ENCODE measurements at regions not wholly inside any gene's neighbourhood (a gene's known extent, or its start where the extent isn't known, plus 50 kb on each side); places are given as distances from the start of the nearest gene placed in this dataset.

DNA sequence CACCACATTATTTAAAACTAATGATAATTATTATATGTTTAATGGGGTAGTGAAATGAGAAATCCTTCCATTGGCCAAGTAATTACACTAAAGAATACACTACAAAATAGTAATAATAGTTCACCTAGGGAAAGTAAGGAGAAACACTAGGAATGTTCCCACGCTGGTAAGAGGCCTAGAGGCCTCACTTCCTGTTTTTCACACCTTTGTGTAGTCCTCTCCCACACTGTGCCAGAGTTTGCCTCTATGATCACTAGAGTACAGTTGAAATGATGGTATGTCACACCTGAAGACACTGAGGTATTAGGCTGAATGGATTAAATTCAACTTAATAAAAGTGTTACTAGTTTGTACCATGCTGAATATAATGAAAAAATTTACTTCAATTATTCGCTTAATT is 1348.0 kb upstream of the ATXN8OS start:
- H3K4me3 ChIP-seq (ENCODE audit: low read length): no peak overlapping the region
- no peak overlapping the region for H3K4me2 ChIP-seq (ENCODE audit: low read length)
- H4K20me1 ChIP-seq (ENCODE audit: insufficient read depth, low read length): no peaks in the 10 kb centered on the region
- H3K9me3 ChIP-seq (ENCODE audit: insufficient read depth, low read length): no peaks in the 10 kb centered on the region
- no peaks in the 10 kb centered on the region for H3K4me1 ChIP-seq (ENCODE audit: low read length)
- H3K36me3 ChIP-seq (replicated peaks; ENCODE audit: low read depth, low read length): no peaks in the 10 kb centered on the region
- no peak overlapping the region for H3K9ac ChIP-seq (ENCODE audit: low read length)
- no peaks in the 10 kb centered on the region for H3K79me2 ChIP-seq (ENCODE audit: low read length)
- H2AFZ ChIP-seq (ENCODE audit: low read depth, low read length): no peak overlapping the region
- H3K27ac ChIP-seq (ENCODE audit: low read length): no peak overlapping the region
- no peaks in the 10 kb centered on the region for H3K27me3 ChIP-seq (ENCODE audit: low read depth, low read length)
- no peak for TF ChIP-seq EZH2phosphoT487 (IDR thresholded peaks at IDR 0.05; ENCODE audit: low read depth)
- TF ChIP-seq, protein P1, sequence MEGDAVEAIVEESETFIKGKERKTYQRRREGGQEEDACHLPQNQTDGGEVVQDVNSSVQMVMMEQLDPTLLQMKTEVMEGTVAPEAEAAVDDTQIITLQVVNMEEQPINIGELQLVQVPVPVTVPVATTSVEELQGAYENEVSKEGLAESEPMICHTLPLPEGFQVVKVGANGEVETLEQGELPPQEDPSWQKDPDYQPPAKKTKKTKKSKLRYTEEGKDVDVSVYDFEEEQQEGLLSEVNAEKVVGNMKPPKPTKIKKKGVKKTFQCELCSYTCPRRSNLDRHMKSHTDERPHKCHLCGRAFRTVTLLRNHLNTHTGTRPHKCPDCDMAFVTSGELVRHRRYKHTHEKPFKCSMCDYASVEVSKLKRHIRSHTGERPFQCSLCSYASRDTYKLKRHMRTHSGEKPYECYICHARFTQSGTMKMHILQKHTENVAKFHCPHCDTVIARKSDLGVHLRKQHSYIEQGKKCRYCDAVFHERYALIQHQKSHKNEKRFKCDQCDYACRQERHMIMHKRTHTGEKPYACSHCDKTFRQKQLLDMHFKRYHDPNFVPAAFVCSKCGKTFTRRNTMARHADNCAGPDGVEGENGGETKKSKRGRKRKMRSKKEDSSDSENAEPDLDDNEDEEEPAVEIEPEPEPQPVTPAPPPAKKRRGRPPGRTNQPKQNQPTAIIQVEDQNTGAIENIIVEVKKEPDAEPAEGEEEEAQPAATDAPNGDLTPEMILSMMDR (IDR thresholded peaks at IDR 0.05; ENCODE audit: low read depth, low read length): no peak

DNA sequence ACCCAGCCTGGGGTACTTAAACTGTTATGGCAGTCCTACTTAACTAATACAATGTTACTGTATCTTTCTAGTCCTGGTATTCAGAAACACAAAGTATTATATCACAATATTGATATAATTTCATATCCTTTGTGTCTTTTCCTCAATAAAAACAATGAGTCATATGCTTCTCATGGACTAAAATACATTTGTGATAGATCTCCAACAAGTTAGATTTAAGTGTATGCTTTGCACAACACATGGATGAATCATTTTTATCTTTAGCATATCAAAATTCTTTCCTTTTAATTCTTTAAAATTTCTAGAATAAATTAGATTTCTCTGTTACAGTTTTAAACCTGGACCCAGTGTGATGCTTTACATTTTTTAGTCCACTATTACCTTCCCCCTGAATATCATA is 1357.8 kb upstream of the ATXN8OS start:
- Histone ChIP-seq H3K4me3 (ENCODE audit: low read length) (no peak overlapping the region), H3K27me3 (ENCODE audit: low read depth, low read length) (no peaks in the 10 kb centered on the region), H3K4me2 (ENCODE audit: low read length) (no peak overlapping the region), H3K27ac (ENCODE audit: low read length) (no peak overlapping the region), H3K36me3 (replicated peaks; ENCODE audit: low read depth, low read length) (no peaks in the 10 kb centered on the region), H3K9ac (ENCODE audit: low read length) (no peak overlapping the region), H4K20me1 (ENCODE audit: insufficient read depth, low read length) (no peaks in the 10 kb centered on the region), H3K79me2 (ENCODE audit: low read length) (no peaks in the 10 kb centered on the region), H3K4me1 (ENCODE audit: low read length) (no peaks in the 10 kb centered on the region), H3K9me3 (ENCODE audit: insufficient read depth, low read length) (no peaks in the 10 kb centered on the region), H2AFZ (ENCODE audit: low read depth, low read length) (0 out of 2 replicates have a peak overlapping the region, but pooled peaks have one; percentile 56)
- TF ChIP-seq EZH2phosphoT487 (IDR thresholded peaks at IDR 0.05; ENCODE audit: low read depth): no peak
- TF ChIP-seq, protein P1 (IDR thresholded peaks at IDR 0.05; ENCODE audit: low read depth, low read length): no peak

DNA sequence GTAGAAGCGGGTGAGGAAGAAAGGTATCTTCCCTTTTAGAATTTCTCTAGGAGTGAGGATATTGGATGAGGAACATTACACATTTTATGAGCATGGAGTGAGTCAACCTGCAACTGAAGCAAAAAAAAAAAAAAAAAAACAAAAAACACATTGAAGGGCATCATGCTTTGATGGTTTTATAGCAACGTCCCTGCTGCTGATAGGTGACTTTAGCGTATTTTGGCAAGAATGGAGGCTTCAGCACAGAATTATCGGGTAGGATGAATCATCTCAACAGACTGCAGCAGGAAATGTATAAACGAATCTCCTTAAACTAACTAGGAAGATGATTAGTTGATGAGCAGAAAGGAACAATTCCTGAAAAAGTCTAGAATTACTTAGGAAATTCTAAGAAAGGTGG is 1359.6 kb upstream of the ATXN8OS start:
- no peak overlapping the region for H3K9ac ChIP-seq (ENCODE audit: low read length)
- H3K9me3 ChIP-seq (ENCODE audit: insufficient read depth, low read length): no peaks in the 10 kb centered on the region
- H4K20me1 ChIP-seq (ENCODE audit: insufficient read depth, low read length): no peaks in the 10 kb centered on the region
- no peak overlapping the region for H3K4me2 ChIP-seq (ENCODE audit: low read length)
- H3K4me1 ChIP-seq (ENCODE audit: low read length): no peaks in the 10 kb centered on the region
- H3K27me3 ChIP-seq (ENCODE audit: low read depth, low read length): no peaks in the 10 kb centered on the region
- H3K4me3 ChIP-seq (ENCODE audit: low read length): no peak overlapping the region
- H2AFZ ChIP-seq (ENCODE audit: low read depth, low read length): 0 out of 2 replicates have a peak overlapping the region, but pooled peaks have one; percentile 13
- TF ChIP-seq EZH2phosphoT487 (IDR thresholded peaks at IDR 0.05; ENCODE audit: low read depth): no peak
- TF ChIP-seq, protein P1 (IDR thresholded peaks at IDR 0.05; ENCODE audit: low read depth, low read length): no peak
- no peak overlapping the region for H3K27ac ChIP-seq (ENCODE audit: low read length)
- H3K79me2 ChIP-seq (ENCODE audit: low read length): no peaks in the 10 kb centered on the region
- H3K36me3 ChIP-seq (replicated peaks; ENCODE audit: low read depth, low read length): no peaks in the 10 kb centered on the region

DNA sequence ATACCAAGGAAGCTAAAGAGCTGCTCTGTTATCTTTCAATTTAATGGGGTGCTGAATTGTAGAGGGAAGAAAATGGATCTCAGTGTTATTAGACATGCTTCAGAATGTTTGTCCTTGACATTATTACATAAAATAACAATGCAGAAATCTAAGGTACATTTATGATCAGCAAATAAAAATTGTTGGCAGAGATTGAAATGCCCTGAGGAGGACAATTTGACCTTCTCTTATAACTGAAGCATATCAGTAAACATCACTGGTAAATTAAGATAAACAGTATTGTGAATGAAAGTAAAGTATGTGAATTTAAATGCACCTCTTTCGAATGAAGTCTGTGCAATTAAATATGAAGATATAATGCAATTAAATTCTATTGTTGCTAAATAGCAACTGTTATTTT is 1362.1 kb upstream of the ATXN8OS start:
- Histone ChIP-seq H3K4me3 (ENCODE audit: low read length) (no peak overlapping the region), H3K36me3 (replicated peaks; ENCODE audit: low read depth, low read length) (no peaks in the 10 kb centered on the region), H2AFZ (ENCODE audit: low read depth, low read length) (no peak overlapping the region), H3K79me2 (ENCODE audit: low read length) (no peaks in the 10 kb centered on the region), H3K9ac (ENCODE audit: low read length) (no peak overlapping the region), H3K9me3 (ENCODE audit: insufficient read depth, low read length) (no peaks in the 10 kb centered on the region), H3K4me2 (ENCODE audit: low read length) (no peak overlapping the region), H3K27ac (ENCODE audit: low read length) (no peak overlapping the region), H3K27me3 (ENCODE audit: low read depth, low read length) (no peaks in the 10 kb centered on the region), H4K20me1 (ENCODE audit: insufficient read depth, low read length) (no peaks in the 10 kb centered on the region), H3K4me1 (ENCODE audit: low read length) (no peaks in the 10 kb centered on the region)
- TF ChIP-seq, protein P1 (IDR thresholded peaks at IDR 0.05; ENCODE audit: low read depth, low read length): no peak
- no peak for TF ChIP-seq EZH2phosphoT487 (IDR thresholded peaks at IDR 0.05; ENCODE audit: low read depth)
